B cell (primary cell): ENCODE measurements at regions not wholly inside any gene's neighbourhood (a gene's known extent, or its start where the extent isn't known, plus 50 kb on each side); places are given as distances from the start of the nearest gene placed in this dataset.
"Not testable (repeated sequence)": the region's sequence is repeated elsewhere in the genome, so short reads cannot be mapped to it uniquely, and the experiment has no call there.

Experiments used
- ATAC-seq: fragments of 200-7000 bp; cut with Tn5 transposase; one replicate; pipeline ENCODE4 v1.10.0; 2021; ENCODE audit warnings: low read depth, mild to moderate bottlenecking, moderate number of reproducible peaks, moderate library complexity
- CTCF ChIA-PET: fragments of 350-600 bp; sonication (Branson Sonifier 250); formaldehyde crosslinking; loops from one replicate; lab custom pipeline; 2021; ENCODE audit warnings: antibody characterized with exemption, inconsistent platforms; lab: Charles Lee
- POLR2A ChIA-PET: fragments of 350-600 bp; sonication (Branson Sonifier 250); formaldehyde crosslinking; loops from one replicate; lab custom pipeline; 2021; ENCODE audit warnings: antibody characterized with exemption; lab: Charles Lee
- DNase-seq: peaks from one replicate; pipeline ENCODE4 v3.0.0; 2013
- H2AFZ ChIP-seq: 2 replicates; pipeline ENCODE4 v1.6.1; 2012; ENCODE audit warnings: mild to moderate bottlenecking, low read depth, low read length; ENCODE audit not compliant: insufficient read depth, poor library complexity, severe bottlenecking
- H3K27ac ChIP-seq, 2 donors: 1 replicate in 1 of 2; 2 replicates in 1 of 2; pipeline ENCODE4 v1.5.1; 2012 to 2013; ENCODE audit warnings: low read length in 2 of 2, mild to moderate bottlenecking in 2 of 2, moderate library complexity in 1 of 2
- H3K27me3 ChIP-seq, 4 experiments: fragments of 200-600 bp in 1 of 4; sonication (generic) in 1 of 4; replicated peaks in 1 of 4; 1 replicate in 2 of 4; 2 replicates in 2 of 4; pipeline versions ENCODE4 v1.6.1 to v1.7.0; 2013 to 2016; ENCODE audit warnings: low read length in 3 of 4, mild to moderate bottlenecking in 2 of 4, mixed read lengths in 1 of 4, moderate library complexity in 1 of 4; ENCODE audit not compliant: insufficient read depth in 4 of 4, control insufficient read depth in 3 of 4; ENCODE audit errors: control extremely low read depth in 1 of 4
- H3K36me3 ChIP-seq, 2 experiments: replicated peaks in 1 of 2; 1 replicate in 1 of 2; 2 replicates in 1 of 2; pipeline versions ENCODE4 v1.6.1 to v1.7.1; 2013; ENCODE audit warnings: low read length in 1 of 2; ENCODE audit not compliant: insufficient read depth in 2 of 2, control insufficient read depth in 1 of 2; ENCODE audit errors: control extremely low read depth in 1 of 2, extremely low read depth in 1 of 2
- H3K4me1 ChIP-seq, 2 donors: fragments of 200-600 bp in 1 of 2; sonication (generic) in 1 of 2; 1 replicate in 1 of 2; 2 replicates in 1 of 2; pipeline versions ENCODE4 v1.5.1 to v1.6.1; 2013 to 2017; ENCODE audit warnings: low read length in 2 of 2; ENCODE audit not compliant: control insufficient read depth in 2 of 2, insufficient read depth in 2 of 2
- H3K4me2 ChIP-seq: replicated peaks from 2 replicates; pipeline ENCODE3; 2012; ENCODE audit warnings: mild to moderate bottlenecking, low read depth, low read length; ENCODE audit not compliant: poor library complexity, severe bottlenecking
- H3K4me3 ChIP-seq, 5 experiments: fragments of 200-600 bp in 1 of 5; sonication (generic) in 1 of 5; 1 replicate in 3 of 5; 2 replicates in 2 of 5; pipeline versions ENCODE4 v1.5.1 to v1.7.0; 2011 to 2016; ENCODE audit warnings: low read length in 4 of 5, mild to moderate bottlenecking in 4 of 5, low read depth in 2 of 5, control low read depth in 1 of 5, moderate library complexity in 1 of 5; ENCODE audit not compliant: insufficient read depth in 1 of 5; ENCODE audit errors: control extremely low read depth in 1 of 5, extremely low read depth in 1 of 5
- H3K79me2 ChIP-seq: fragments of 200-600 bp; sonication (generic); one replicate; pipeline ENCODE4 v1.6.0; 2016; ENCODE audit warnings: low read length; ENCODE audit not compliant: control insufficient read depth, insufficient read depth
- H3K9ac ChIP-seq: fragments of 200-600 bp; sonication (generic); 2 replicates; pipeline ENCODE4 v1.6.1; 2017; ENCODE audit warnings: mild to moderate bottlenecking, low read length, moderate library complexity
- H3K9me3 ChIP-seq, 3 donors: one replicate each; pipeline versions ENCODE4 v1.6.1 to v1.7.1; 2013; ENCODE audit warnings: low read length in 2 of 3; ENCODE audit not compliant: control insufficient read depth in 2 of 3, insufficient read depth in 1 of 3; ENCODE audit errors: control extremely low read depth in 1 of 3
- H4K20me1 ChIP-seq: 2 replicates; pipeline ENCODE4 v1.6.0; 2012; ENCODE audit warnings: mild to moderate bottlenecking, low read length; ENCODE audit not compliant: insufficient read depth, control insufficient read depth, poor library complexity, severe bottlenecking
- H3K27ac Mint-ChIP-seq: one replicate; pipeline ENCODE4 v1.8.0; 2021; ENCODE audit warnings: mixed read lengths
- H3K27me3 Mint-ChIP-seq: one replicate; pipeline ENCODE4 v1.8.0; 2021; ENCODE audit warnings: mixed read lengths
- H3K4me1 Mint-ChIP-seq: one replicate; pipeline ENCODE4 v1.8.0; 2021; ENCODE audit warnings: mixed read lengths
- H3K4me3 Mint-ChIP-seq: one replicate; pipeline ENCODE4 v1.8.0; 2021; ENCODE audit warnings: mixed read lengths
- H3K9me3 Mint-ChIP-seq: one replicate; pipeline ENCODE4 v1.8.0; 2022; ENCODE audit warnings: mixed read lengths; ENCODE audit not compliant: insufficient read depth
- EZH2 ChIP-seq: IDR thresholded peaks from 2 replicates; pipeline ENCODE4 v1.6.1; 2012; ENCODE audit warnings: borderline replicate concordance, low read depth, mild to moderate bottlenecking, moderate library complexity, low read length; ENCODE audit not compliant: insufficient read depth, poor library complexity, severe bottlenecking
- WGBS: methylation state at CpG from one replicate; pipeline ENCODE4 v1.1.5; 2013; ENCODE audit warnings: missing lambda C conversion rate; ENCODE audit not compliant: insufficient coverage; 5-methylcytosine and 5-hydroxymethylcytosine counted together
- intact Hi-C: fragments of 100-400 bp; cut with micrococcal nuclease; formaldehyde crosslinking; loops from one replicate; pipeline ENCODE4 v1.10.0; 2022
- TF ChIP-seq, protein P1 (sequence below): fragments of 200-600 bp; IDR thresholded peaks from one replicate; pipeline ENCODE4 v1.8.0; 2022; ENCODE audit warnings: antibody characterized with exemption, mild to moderate bottlenecking

DNA sequence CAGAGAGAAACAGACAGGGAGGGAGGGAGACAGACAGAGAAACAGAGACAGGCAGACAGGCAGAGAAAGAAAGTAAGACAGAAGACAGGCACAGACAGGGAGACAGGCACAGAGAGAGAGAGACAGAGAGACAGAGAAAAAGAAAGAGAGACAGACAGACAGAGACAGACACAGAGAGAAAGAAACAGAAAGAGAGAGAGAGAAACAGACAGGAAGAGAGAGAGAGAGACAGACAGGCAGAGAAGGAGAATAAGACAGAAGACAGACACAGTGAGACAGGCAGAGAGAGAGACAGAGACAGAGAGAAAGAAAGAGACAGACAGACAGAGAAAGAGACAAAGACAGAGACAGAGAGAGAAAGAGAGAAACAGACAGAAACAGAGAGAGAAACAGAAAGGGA lies 754.8 kb upstream of the DEFB115 start:
- POLR2A ChIA-PET: no interaction called here
- H2AFZ ChIP-seq: no peak overlapping the region

DNA sequence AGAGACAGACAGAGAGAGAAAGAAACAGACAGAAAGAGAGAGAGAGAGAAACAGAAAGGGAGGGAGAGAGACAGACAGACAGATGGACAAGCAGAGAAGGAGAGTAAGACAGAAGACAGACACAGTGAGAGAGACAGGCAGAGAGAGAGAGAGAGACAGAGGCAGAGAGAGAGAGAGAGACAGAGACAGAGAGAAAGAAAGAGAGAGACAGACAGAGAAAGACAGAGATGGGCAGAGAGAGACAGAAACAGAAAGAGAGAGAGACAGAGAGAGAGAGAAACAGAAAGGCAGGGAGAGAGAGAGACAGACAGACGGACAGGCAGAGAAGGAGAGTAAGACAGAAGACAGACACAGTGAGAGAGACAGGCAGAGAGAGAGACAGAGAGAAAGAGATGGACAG lies 754.3 kb upstream of the DEFB115 start:
- H3K36me3 ChIP-seq, DNase-seq, H3K27me3 ChIP-seq, H3K9me3 Mint-ChIP-seq, H3K9ac ChIP-seq, H3K4me1 Mint-ChIP-seq, H3K4me1 ChIP-seq, H2AFZ ChIP-seq, CTCF ChIA-PET, H3K27me3 Mint-ChIP-seq, H3K4me3 ChIP-seq, H3K79me2 ChIP-seq, H4K20me1 ChIP-seq, H3K27ac Mint-ChIP-seq, H3K27ac ChIP-seq, H3K4me3 Mint-ChIP-seq, intact Hi-C loops, POLR2A ChIA-PET, H3K4me2 ChIP-seq, ATAC-seq: not testable (repeated sequence)
- peaks cover 0 to 28% (median 3%) of the 10 kb centered on the region in 3 donors for H3K9me3 ChIP-seq
- 79% methylated on average over 1 of the region's 1 CpG for WGBS

More for the DNA sequence above, 754.8 kb upstream of the DEFB115 start:
- Histone ChIP-seq H3K9me3 (peaks cover 0 to 25% (median 3%) of the 10 kb centered on the region in 3 donors), H3K9ac (no peak overlapping the region), H3K79me2 (no peaks in the 10 kb centered on the region), H3K36me3 (no peaks in the 10 kb centered on the region), H3K27ac (no peak overlapping the region), H3K27me3 (no peaks in the 10 kb centered on the region), H4K20me1 (no peaks in the 10 kb centered on the region), H3K4me3 (no peak overlapping the region), H3K4me1 (no peaks in the 10 kb centered on the region), H3K4me2 (no peak overlapping the region)
- ATAC-seq (no peak), DNase-seq (no peak)
- no peaks in the 10 kb centered on the region for H3K4me1 Mint-ChIP-seq
- intact Hi-C loops: no loop called here
- no peak overlapping the region for H3K4me3 Mint-ChIP-seq
- H3K27ac Mint-ChIP-seq: no peak overlapping the region
- H3K9me3 Mint-ChIP-seq: peaks cover 2% of the 10 kb centered on the region
- CTCF ChIA-PET: no interaction called here
- no peak for TF ChIP-seq EZH2
- TF ChIP-seq, protein P1, sequence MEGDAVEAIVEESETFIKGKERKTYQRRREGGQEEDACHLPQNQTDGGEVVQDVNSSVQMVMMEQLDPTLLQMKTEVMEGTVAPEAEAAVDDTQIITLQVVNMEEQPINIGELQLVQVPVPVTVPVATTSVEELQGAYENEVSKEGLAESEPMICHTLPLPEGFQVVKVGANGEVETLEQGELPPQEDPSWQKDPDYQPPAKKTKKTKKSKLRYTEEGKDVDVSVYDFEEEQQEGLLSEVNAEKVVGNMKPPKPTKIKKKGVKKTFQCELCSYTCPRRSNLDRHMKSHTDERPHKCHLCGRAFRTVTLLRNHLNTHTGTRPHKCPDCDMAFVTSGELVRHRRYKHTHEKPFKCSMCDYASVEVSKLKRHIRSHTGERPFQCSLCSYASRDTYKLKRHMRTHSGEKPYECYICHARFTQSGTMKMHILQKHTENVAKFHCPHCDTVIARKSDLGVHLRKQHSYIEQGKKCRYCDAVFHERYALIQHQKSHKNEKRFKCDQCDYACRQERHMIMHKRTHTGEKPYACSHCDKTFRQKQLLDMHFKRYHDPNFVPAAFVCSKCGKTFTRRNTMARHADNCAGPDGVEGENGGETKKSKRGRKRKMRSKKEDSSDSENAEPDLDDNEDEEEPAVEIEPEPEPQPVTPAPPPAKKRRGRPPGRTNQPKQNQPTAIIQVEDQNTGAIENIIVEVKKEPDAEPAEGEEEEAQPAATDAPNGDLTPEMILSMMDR: no peak
- no peaks in the 10 kb centered on the region for H3K27me3 Mint-ChIP-seq
